MCF 10A (cell line): ENCODE measurements at regions not wholly inside any gene's neighbourhood (a gene's known extent, or its start where the extent isn't known, plus 50 kb on each side); places are given as distances from the start of the nearest gene placed in this dataset.

ENCODE experiments used
- BruUV-seq: library from RNA; stranded (reverse); fragments of 400-500 nt; replicated peaks from 2 replicates; lab custom pipeline; 2021; lab: Mats Ljungman, UMichigan
- CTCF ChIA-PET: fragments of 300-600 bp; sonication (Branson Sonifier 250); formaldehyde crosslinking; extraction: SDS; loops from one replicate; lab custom pipeline; 2021; ENCODE audit warnings: antibody characterized with exemption, inconsistent platforms; lab: Yijun Ruan, JAX
- POLR2A ChIA-PET: fragments of 300-600, 350-650 bp; sonication (Branson Sonifier 250); formaldehyde crosslinking; extraction: SDS; loops from one replicate; lab custom pipeline; 2020; ENCODE audit warnings: antibody characterized with exemption, inconsistent platforms; lab: Yijun Ruan, JAX
- DNase-seq: peaks from one replicate; pipeline ENCODE4 v3.0.0-alpha.2; 2018; ENCODE audit not compliant: unreplicated experiment
- H3K27ac Mint-ChIP-seq: one replicate; pipeline ENCODE4 v1.8.0; 2022; ENCODE audit warnings: mild to moderate bottlenecking, low read depth, mixed read lengths; ENCODE audit not compliant: unreplicated experiment
- H3K27me3 Mint-ChIP-seq: one replicate; pipeline ENCODE4 v1.8.0; 2022; ENCODE audit warnings: mixed read lengths; ENCODE audit not compliant: insufficient read depth, unreplicated experiment
- H3K36me3 Mint-ChIP-seq: one replicate; pipeline ENCODE4 v1.8.0; 2022; ENCODE audit warnings: mild to moderate bottlenecking, moderate library complexity, mixed read lengths; ENCODE audit not compliant: insufficient read depth, unreplicated experiment
- H3K4me1 Mint-ChIP-seq: one replicate; pipeline ENCODE4 v1.8.0; 2022; ENCODE audit warnings: mixed read lengths; ENCODE audit not compliant: insufficient read depth, unreplicated experiment
- H3K4me3 Mint-ChIP-seq: one replicate; pipeline ENCODE4 v1.8.0; 2022; ENCODE audit warnings: mild to moderate bottlenecking, moderate library complexity, mixed read lengths; ENCODE audit not compliant: unreplicated experiment
- H3K9me3 Mint-ChIP-seq: one replicate; pipeline ENCODE4 v1.8.0; 2022; ENCODE audit warnings: mixed read lengths; ENCODE audit not compliant: unreplicated experiment
- intact Hi-C: fragments of 100-400 bp; cut with micrococcal nuclease; formaldehyde crosslinking; loops from 2 replicates; pipeline ENCODE4 v1.14.1; 2022
- TF ChIP-seq, protein P1 (sequence below): fragments of 200-600 bp; IDR thresholded peaks from one replicate; pipeline ENCODE4 v1.8.0; 2022; ENCODE audit warnings: antibody characterized with exemption, mild to moderate bottlenecking; ENCODE audit not compliant: unreplicated experiment

DNA sequence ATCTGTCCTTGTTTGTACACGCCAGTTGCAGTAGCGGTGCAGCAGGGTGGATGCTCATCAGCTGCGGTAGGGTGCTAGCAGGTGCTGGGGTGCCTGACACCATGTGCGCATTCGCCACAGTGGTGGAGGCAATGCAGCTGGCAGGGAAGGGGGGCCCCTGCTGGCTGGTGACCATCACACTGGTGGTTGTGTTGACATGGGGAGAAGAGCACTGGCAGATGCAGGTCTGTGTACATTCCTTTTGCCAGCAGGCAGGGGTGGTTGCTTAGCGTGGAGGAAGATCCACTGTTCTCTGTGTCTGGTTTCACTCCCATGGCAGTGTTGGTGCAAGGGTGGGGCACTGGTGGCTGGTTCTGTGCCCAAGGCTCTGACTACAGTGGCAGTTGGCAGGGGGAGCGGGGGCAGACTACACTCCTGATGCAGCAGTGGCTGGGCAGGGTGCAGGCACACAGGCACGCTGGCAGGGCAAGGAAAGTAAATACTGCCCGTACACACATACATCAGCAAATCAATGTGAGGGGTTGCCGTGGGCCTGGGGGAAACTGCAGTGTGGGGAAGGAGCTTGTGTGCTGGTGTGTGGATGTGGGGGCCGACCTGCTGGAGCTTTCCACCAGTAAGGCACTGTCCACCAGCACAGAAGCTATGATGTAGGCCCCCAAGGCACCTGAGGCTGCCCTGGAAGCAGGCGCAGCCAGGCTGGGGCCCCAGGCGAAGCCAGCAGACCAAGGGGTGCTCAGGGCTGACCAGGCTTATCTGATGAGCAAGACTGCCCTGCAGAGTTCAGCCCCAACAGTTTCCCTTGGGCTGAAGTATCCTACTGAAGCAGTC lies 87.2 kb upstream of the UNC5B start:
- DNase-seq, result no peak
- TF ChIP-seq, protein P1, sequence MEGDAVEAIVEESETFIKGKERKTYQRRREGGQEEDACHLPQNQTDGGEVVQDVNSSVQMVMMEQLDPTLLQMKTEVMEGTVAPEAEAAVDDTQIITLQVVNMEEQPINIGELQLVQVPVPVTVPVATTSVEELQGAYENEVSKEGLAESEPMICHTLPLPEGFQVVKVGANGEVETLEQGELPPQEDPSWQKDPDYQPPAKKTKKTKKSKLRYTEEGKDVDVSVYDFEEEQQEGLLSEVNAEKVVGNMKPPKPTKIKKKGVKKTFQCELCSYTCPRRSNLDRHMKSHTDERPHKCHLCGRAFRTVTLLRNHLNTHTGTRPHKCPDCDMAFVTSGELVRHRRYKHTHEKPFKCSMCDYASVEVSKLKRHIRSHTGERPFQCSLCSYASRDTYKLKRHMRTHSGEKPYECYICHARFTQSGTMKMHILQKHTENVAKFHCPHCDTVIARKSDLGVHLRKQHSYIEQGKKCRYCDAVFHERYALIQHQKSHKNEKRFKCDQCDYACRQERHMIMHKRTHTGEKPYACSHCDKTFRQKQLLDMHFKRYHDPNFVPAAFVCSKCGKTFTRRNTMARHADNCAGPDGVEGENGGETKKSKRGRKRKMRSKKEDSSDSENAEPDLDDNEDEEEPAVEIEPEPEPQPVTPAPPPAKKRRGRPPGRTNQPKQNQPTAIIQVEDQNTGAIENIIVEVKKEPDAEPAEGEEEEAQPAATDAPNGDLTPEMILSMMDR, result no peak
- no TSS peak for BruUV-seq
- Mint-ChIP-seq H3K27ac (no peak overlapping the region), H3K9me3 (peaks cover 11% of the 10 kb centered on the region), H3K4me3 (no peak overlapping the region), H3K36me3 (no peaks in the 10 kb centered on the region), H3K27me3 (peaks cover 64% of the 10 kb centered on the region), H3K4me1 (peaks cover 5% of the 10 kb centered on the region)
- ChIA-PET CTCF (no interaction called here), POLR2A (no interaction called here)
- intact Hi-C loops, result no loop called here

DNA sequence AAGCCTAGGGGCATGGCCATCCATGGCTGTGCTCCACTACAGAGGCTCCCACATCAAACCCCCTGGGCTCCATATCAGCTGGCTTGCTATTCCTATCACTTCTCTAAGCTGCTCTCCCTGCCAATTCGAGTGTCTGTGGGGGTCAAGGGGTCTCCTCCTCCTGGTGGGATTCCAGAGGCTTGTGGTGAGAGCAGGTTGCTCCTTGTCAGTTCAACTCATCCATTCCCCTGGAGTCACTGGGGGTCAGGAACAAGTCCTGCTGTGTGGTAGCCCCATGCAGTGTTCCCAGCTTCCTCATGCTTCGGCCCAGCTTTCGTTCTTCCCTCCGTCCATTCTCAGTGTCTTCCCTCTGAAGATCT lies 86.6 kb upstream of the UNC5B start:
- CTCF ChIA-PET, result interaction anchor here (0.6 kb wide), 1 partner anchor 1165 kb away, joined by 3 read pairs; no protein-coding TSS in a partner anchor
- Mint-ChIP-seq H3K27me3 (peaks cover 66% of the 10 kb centered on the region), H3K4me3 (no peak overlapping the region), H3K9me3 (peaks cover 5% of the 10 kb centered on the region), H3K27ac (no peak overlapping the region), H3K4me1 (peaks cover 5% of the 10 kb centered on the region), H3K36me3 (no peaks in the 10 kb centered on the region)
- no peak for DNase-seq
- intact Hi-C loops, result no loop called here
- POLR2A ChIA-PET, result no interaction called here
- BruUV-seq, result no TSS peak
- TF ChIP-seq, protein P1, result no peak

DNA sequence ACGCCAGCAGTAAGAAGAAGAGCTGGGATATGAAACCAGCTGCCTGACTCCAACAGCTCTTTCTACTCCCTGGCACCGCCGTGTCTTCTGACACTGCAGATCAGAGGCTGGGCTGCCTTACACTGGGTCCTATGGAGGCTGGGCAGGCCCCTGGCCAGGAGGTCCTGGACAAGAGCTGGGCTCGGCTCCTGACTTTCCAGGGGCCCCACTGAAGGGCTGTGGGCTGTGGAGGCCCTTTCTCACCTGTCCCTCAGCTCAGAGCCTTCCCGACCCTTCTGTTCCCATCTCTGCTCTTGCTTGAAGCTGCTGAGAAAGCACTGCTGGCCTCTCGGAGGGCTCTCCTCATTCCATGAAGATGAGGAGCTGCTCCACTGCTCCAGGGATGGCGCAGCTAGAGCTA lies 85.9 kb upstream of the UNC5B start:
- H3K27me3 Mint-ChIP-seq, result peaks cover 66% of the 10 kb centered on the region
- peaks cover 5% of the 10 kb centered on the region for H3K4me1 Mint-ChIP-seq
- H3K36me3 Mint-ChIP-seq, result no peaks in the 10 kb centered on the region
- TF ChIP-seq, protein P1, result no peak
- no peak overlapping the region for H3K27ac Mint-ChIP-seq
- intact Hi-C loops, result no loop called here
- H3K4me3 Mint-ChIP-seq, result no peak overlapping the region
- no TSS peak for BruUV-seq
- no peaks in the 10 kb centered on the region for H3K9me3 Mint-ChIP-seq
- POLR2A ChIA-PET, result no interaction called here
- CTCF ChIA-PET, result interaction anchor here (0.6 kb wide), 1 partner anchor 1166 kb away, joined by 3 read pairs; no protein-coding TSS in a partner anchor
- DNase-seq, result no peak

DNA sequence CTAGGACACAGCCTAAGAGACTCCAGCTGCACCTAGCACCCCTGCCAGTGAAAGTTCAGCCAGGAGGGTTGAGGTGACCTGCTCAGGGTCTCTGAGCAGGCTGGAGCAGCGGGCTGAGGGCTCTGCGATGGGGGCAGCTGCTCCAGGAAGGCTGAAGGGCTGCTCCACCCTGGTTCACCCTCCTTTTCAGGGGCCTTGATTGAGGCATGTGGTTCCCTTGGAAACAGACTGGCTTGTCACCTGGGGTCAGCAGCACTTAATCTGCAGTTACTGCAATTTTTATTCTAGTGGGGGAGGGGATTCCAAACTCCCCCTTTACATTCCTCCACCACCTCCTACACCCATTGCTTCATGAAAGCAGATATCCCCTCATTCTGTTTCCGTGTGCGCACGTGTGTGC lies 85.3 kb upstream of the UNC5B start:
- ChIA-PET POLR2A (interaction anchor here (0.6 kb wide), 1 partner anchor 79 kb away, joined by 3 read pairs; no protein-coding TSS in a partner anchor), CTCF (interaction anchor here (0.6 kb wide), 1 partner anchor 9 kb away, joined by 3 read pairs; no protein-coding TSS in a partner anchor)
- no peaks in the 10 kb centered on the region for H3K9me3 Mint-ChIP-seq
- no peaks in the 10 kb centered on the region for H3K36me3 Mint-ChIP-seq
- no peak for DNase-seq
- intact Hi-C loops, result no loop called here
- BruUV-seq, result no TSS peak
- H3K4me3 Mint-ChIP-seq, result no peak overlapping the region
- H3K27me3 Mint-ChIP-seq, result peaks cover 66% of the 10 kb centered on the region
- H3K4me1 Mint-ChIP-seq, result peaks cover 5% of the 10 kb centered on the region
- H3K27ac Mint-ChIP-seq, result no peak overlapping the region
- TF ChIP-seq, protein P1, result no peak
